ENCODE measurements at regions not wholly inside any gene's neighbourhood (a gene's known extent, or its start where the extent isn't known, plus 50 kb on each side); places are given as distances from the start of the nearest gene placed in this dataset.

- TF ChIP-seq EZH2 (IDR thresholded peaks at IDR 0.05; ENCODE audit: insufficient read depth, poor library complexity, severe bottlenecking) (no peak), EZH2phosphoT487 (IDR thresholded peaks at IDR 0.05; ENCODE audit: insufficient read depth, low read depth) (no peak)
Observed at GRCh38 chr2:221337957-221338685, 234.0 kb downstream of the EPHA4 start.
